ENCODE measurements at regions not wholly inside any gene's neighbourhood (a gene's known extent, or its start where the extent isn't known, plus 50 kb on each side); places are given as distances from the start of the nearest gene placed in this dataset.

DNA sequence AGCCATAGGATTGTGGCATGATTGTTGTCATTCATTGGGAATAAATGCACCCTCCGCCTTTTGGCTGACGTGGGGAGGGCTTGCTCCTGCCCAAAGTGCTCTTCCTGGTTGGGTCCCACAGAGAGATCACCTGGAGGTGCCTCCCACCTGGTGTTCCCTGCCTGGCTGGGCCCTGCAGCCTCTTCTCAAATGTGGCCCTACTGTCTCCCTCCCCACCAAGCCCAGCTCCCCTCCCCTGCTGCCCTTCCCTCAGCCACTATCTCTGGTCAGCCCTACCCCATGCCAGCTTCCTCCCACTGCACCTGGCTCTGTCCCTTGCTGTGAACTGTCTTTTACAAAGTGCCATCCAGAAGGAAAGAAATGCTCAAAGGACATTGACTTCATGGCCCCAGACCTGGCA is 173.4 kb downstream of the GLI2 start:
- no peak for TF ChIP-seq POLR2A (IDR thresholded peaks at IDR 0.05; ENCODE audit: borderline replicate concordance, extremely low read depth, insufficient read depth, insufficient read length)
- TF ChIP-seq, protein P1, sequence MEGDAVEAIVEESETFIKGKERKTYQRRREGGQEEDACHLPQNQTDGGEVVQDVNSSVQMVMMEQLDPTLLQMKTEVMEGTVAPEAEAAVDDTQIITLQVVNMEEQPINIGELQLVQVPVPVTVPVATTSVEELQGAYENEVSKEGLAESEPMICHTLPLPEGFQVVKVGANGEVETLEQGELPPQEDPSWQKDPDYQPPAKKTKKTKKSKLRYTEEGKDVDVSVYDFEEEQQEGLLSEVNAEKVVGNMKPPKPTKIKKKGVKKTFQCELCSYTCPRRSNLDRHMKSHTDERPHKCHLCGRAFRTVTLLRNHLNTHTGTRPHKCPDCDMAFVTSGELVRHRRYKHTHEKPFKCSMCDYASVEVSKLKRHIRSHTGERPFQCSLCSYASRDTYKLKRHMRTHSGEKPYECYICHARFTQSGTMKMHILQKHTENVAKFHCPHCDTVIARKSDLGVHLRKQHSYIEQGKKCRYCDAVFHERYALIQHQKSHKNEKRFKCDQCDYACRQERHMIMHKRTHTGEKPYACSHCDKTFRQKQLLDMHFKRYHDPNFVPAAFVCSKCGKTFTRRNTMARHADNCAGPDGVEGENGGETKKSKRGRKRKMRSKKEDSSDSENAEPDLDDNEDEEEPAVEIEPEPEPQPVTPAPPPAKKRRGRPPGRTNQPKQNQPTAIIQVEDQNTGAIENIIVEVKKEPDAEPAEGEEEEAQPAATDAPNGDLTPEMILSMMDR (IDR thresholded peaks at IDR 0.05 in 2 of 3, conservative IDR thresholded peaks at IDR 0.05 in 1 of 3; ENCODE audit: borderline replicate concordance in 1 of 3, insufficient read depth in 1 of 3, low read depth in 2 of 3, low read length in 2 of 3): no peak
- TF ChIP-seq, protein P2, sequence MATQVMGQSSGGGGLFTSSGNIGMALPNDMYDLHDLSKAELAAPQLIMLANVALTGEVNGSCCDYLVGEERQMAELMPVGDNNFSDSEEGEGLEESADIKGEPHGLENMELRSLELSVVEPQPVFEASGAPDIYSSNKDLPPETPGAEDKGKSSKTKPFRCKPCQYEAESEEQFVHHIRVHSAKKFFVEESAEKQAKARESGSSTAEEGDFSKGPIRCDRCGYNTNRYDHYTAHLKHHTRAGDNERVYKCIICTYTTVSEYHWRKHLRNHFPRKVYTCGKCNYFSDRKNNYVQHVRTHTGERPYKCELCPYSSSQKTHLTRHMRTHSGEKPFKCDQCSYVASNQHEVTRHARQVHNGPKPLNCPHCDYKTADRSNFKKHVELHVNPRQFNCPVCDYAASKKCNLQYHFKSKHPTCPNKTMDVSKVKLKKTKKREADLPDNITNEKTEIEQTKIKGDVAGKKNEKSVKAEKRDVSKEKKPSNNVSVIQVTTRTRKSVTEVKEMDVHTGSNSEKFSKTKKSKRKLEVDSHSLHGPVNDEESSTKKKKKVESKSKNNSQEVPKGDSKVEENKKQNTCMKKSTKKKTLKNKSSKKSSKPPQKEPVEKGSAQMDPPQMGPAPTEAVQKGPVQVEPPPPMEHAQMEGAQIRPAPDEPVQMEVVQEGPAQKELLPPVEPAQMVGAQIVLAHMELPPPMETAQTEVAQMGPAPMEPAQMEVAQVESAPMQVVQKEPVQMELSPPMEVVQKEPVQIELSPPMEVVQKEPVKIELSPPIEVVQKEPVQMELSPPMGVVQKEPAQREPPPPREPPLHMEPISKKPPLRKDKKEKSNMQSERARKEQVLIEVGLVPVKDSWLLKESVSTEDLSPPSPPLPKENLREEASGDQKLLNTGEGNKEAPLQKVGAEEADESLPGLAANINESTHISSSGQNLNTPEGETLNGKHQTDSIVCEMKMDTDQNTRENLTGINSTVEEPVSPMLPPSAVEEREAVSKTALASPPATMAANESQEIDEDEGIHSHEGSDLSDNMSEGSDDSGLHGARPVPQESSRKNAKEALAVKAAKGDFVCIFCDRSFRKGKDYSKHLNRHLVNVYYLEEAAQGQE (IDR thresholded peaks at IDR 0.05; ENCODE audit: low read depth): no peak
- no peak for TF ChIP-seq RAD21 (IDR thresholded peaks at IDR 0.05; ENCODE audit: low read depth)
- no peak for TF ChIP-seq EZH2 (IDR thresholded peaks at IDR 0.05)
- no peak for TF ChIP-seq CEBPB (IDR thresholded peaks at IDR 0.05; ENCODE audit: low read depth)
- TF ChIP-seq YY1 (IDR thresholded peaks at IDR 0.05; ENCODE audit: extremely low read depth, insufficient replicate concordance, low read depth, low read length): no peak
- TF ChIP-seq, protein P3, sequence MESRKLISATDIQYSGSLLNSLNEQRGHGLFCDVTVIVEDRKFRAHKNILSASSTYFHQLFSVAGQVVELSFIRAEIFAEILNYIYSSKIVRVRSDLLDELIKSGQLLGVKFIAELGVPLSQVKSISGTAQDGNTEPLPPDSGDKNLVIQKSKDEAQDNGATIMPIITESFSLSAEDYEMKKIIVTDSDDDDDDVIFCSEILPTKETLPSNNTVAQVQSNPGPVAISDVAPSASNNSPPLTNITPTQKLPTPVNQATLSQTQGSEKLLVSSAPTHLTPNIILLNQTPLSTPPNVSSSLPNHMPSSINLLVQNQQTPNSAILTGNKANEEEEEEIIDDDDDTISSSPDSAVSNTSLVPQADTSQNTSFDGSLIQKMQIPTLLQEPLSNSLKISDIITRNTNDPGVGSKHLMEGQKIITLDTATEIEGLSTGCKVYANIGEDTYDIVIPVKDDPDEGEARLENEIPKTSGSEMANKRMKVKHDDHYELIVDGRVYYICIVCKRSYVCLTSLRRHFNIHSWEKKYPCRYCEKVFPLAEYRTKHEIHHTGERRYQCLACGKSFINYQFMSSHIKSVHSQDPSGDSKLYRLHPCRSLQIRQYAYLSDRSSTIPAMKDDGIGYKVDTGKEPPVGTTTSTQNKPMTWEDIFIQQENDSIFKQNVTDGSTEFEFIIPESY (IDR thresholded peaks at IDR 0.05; ENCODE audit: extremely low read depth, insufficient replicate concordance, low read length): no peak
- no peak for TF ChIP-seq ELF1 (IDR thresholded peaks at IDR 0.05; ENCODE audit: borderline replicate concordance, low read depth)
- no peak for TF ChIP-seq ZNF274 (IDR thresholded peaks at IDR 0.05; ENCODE audit: low read depth, low read length)
- TF ChIP-seq POLR2AphosphoS5 (IDR thresholded peaks at IDR 0.05; ENCODE audit: low read depth, low read length): no peak
- TF ChIP-seq, protein P4, sequence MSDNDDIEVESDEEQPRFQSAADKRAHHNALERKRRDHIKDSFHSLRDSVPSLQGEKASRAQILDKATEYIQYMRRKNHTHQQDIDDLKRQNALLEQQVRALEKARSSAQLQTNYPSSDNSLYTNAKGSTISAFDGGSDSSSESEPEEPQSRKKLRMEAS (IDR thresholded peaks at IDR 0.05): no peak
